ENCODE measurements at regions not wholly inside any gene's neighbourhood (a gene's known extent, or its start where the extent isn't known, plus 50 kb on each side); places are given as distances from the start of the nearest gene placed in this dataset.

- TF ChIP-seq CTCF (optimal IDR thresholded peaks at IDR 0.05 in 1 of 3, IDR thresholded peaks at IDR 0.05 in 1 of 3, conservative IDR thresholded peaks at IDR 0.05 in 1 of 3; ENCODE audit: extremely low read depth in 1 of 3, insufficient read depth in 2 of 3, low read length in 3 of 3): no peak
- no peak for TF ChIP-seq EZH2 (IDR thresholded peaks at IDR 0.05; ENCODE audit: low read length)
Measured at GRCh38 chr10:4678951-4679671, 146.9 kb upstream of the AKR1E2 start.

Data from keratinocyte (primary cell).